ENCODE measurements at regions not wholly inside any gene's neighbourhood (a gene's known extent, or its start where the extent isn't known, plus 50 kb on each side); places are given as distances from the start of the nearest gene placed in this dataset.

DNA sequence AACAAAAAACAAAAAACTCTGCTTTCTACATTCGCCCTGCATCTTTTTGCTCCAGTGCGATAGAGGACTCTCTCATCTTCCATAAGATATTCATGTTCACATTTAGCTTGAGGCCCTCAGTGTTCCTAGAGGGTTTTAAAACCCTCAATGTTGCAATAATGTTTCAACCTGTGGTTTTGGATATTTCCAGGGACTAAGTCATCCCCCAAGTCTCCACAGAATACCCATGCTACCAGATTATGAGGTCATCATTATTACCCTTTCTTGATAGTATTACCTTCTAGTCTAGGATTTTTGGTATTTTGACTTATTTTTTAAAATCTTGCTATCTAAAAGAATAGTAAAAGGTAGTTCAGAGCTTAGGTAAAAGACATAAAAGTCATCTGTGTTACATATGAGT, 480.5 kb upstream of the ID4 start:
- Mint-ChIP-seq H3K9me3 (peaks cover 0 to 4% (median 2%) of the 10 kb centered on the region in 7 donors), H3K36me3 (no peaks in the 10 kb centered on the region), H3K4me1 (no peaks in the 10 kb centered on the region), H3K27me3 (ENCODE audit: low read depth in 3 of 3) (no peaks in the 10 kb centered on the region), H3K27ac (no peak overlapping the region), H3K4me3 (no peak overlapping the region)
- no peak overlapping the region for H3K4me3 ChIP-seq (replicated peaks in 1 of 3; ENCODE audit: low read depth in 2 of 3, low read length in 3 of 3)
- no peaks in the 10 kb centered on the region for H4K20me1 ChIP-seq (ENCODE audit: insufficient read depth, low read length)
- no peaks in the 10 kb centered on the region for H3K36me3 ChIP-seq (replicated peaks in 1 of 2; ENCODE audit: control insufficient read depth in 1 of 2, insufficient read depth in 2 of 2, low read length in 2 of 2)
- intact Hi-C loops (cut with micrococcal nuclease) = no loop called here
- TF ChIP-seq, protein P1, sequence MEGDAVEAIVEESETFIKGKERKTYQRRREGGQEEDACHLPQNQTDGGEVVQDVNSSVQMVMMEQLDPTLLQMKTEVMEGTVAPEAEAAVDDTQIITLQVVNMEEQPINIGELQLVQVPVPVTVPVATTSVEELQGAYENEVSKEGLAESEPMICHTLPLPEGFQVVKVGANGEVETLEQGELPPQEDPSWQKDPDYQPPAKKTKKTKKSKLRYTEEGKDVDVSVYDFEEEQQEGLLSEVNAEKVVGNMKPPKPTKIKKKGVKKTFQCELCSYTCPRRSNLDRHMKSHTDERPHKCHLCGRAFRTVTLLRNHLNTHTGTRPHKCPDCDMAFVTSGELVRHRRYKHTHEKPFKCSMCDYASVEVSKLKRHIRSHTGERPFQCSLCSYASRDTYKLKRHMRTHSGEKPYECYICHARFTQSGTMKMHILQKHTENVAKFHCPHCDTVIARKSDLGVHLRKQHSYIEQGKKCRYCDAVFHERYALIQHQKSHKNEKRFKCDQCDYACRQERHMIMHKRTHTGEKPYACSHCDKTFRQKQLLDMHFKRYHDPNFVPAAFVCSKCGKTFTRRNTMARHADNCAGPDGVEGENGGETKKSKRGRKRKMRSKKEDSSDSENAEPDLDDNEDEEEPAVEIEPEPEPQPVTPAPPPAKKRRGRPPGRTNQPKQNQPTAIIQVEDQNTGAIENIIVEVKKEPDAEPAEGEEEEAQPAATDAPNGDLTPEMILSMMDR (IDR thresholded peaks at IDR 0.05) = no peak
- H3K27me3 ChIP-seq (ENCODE audit: control insufficient read depth in 2 of 2, insufficient read depth in 2 of 2, low read length in 2 of 2) = no peaks in the 10 kb centered on the region
- no peaks in the 10 kb centered on the region for H3K79me2 ChIP-seq (ENCODE audit: insufficient read depth, low read length)
- no peak overlapping the region for H3K27ac ChIP-seq (ENCODE audit: low read depth in 1 of 2, low read length in 2 of 2)
- peaks cover 0 to 5% of the 10 kb centered on the region in 2 donors for H3K9me3 ChIP-seq (replicated peaks in 1 of 2; ENCODE audit: control insufficient read depth in 1 of 2, insufficient read depth in 1 of 2, low read length in 2 of 2)
- WGBS (ENCODE audit: insufficient coverage) = no CpG with 5 or more reads among the region's 2 CpGs
- no peak for DNase-seq
- no peak overlapping the region for H3K4me2 ChIP-seq (replicated peaks; ENCODE audit: extremely low read depth, low read length, poor library complexity, severe bottlenecking)
- H2AFZ ChIP-seq (ENCODE audit: insufficient read depth, low read depth, low read length, poor library complexity, severe bottlenecking) = no peak overlapping the region
- no peaks in the 10 kb centered on the region for H3K4me1 ChIP-seq (ENCODE audit: control insufficient read depth in 1 of 2, insufficient read depth in 2 of 2, low read length in 2 of 2)
- H3K9ac ChIP-seq (ENCODE audit: insufficient read depth, low read length, poor library complexity, severe bottlenecking) = no peak overlapping the region

DNA sequence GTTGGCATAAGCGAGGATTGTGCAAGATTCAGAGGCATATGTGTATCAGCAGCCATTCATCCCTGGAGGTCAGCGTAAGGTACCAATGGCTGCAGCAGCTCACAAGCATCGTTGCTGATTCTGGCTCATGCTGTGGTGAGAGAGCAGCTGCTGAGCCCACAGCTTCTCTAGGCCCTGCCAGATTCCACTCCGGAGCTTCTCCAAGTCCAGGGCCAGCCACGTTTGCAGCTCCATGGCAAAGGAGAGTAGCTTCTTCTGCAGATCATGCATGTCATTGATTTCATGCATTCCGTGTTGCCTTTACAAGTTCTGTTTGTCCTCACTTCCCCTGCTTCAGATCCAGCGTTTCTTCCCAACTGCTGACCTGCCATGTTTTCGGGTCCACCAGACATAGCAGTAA, 474.8 kb upstream of the ID4 start:
- H3K9ac ChIP-seq (ENCODE audit: insufficient read depth, low read length, poor library complexity, severe bottlenecking) = no peak overlapping the region
- no peak overlapping the region for H3K27ac Mint-ChIP-seq
- no peak overlapping the region for H2AFZ ChIP-seq (ENCODE audit: insufficient read depth, low read depth, low read length, poor library complexity, severe bottlenecking)
- H3K4me3 Mint-ChIP-seq = no peak overlapping the region
- no peaks in the 10 kb centered on the region for H3K27me3 ChIP-seq (ENCODE audit: control insufficient read depth in 2 of 2, insufficient read depth in 2 of 2, low read length in 2 of 2)
- H3K27ac ChIP-seq (ENCODE audit: low read depth in 1 of 2, low read length in 2 of 2) = no peak overlapping the region
- H3K9me3 ChIP-seq (replicated peaks in 1 of 2; ENCODE audit: control insufficient read depth in 1 of 2, insufficient read depth in 1 of 2, low read length in 2 of 2) = peaks cover 8 to 9% of the 10 kb centered on the region in 2 donors
- peaks cover 0 to 1% (median 0%) of the 10 kb centered on the region in 3 donors for H3K27me3 Mint-ChIP-seq (ENCODE audit: low read depth in 3 of 3)
- peaks cover 0 to 8% (median 4%) of the 10 kb centered on the region in 7 donors for H3K9me3 Mint-ChIP-seq
- WGBS (ENCODE audit: insufficient coverage) = 78% methylated on average over 7 of the region's 8 CpGs
- H3K4me1 Mint-ChIP-seq = no peaks in the 10 kb centered on the region
- intact Hi-C loops (cut with micrococcal nuclease) = no loop called here
- TF ChIP-seq, protein P1 (IDR thresholded peaks at IDR 0.05) = no peak
- H3K4me1 ChIP-seq (ENCODE audit: control insufficient read depth in 1 of 2, insufficient read depth in 2 of 2, low read length in 2 of 2) = no peaks in the 10 kb centered on the region
- no peaks in the 10 kb centered on the region for H3K36me3 Mint-ChIP-seq
- H3K4me3 ChIP-seq (replicated peaks in 1 of 3; ENCODE audit: low read depth in 2 of 3, low read length in 3 of 3) = no peak overlapping the region
- DNase-seq = no peak
- H4K20me1 ChIP-seq (ENCODE audit: insufficient read depth, low read length) = no peaks in the 10 kb centered on the region
- H3K4me2 ChIP-seq (replicated peaks; ENCODE audit: extremely low read depth, low read length, poor library complexity, severe bottlenecking) = no peak overlapping the region
- H3K79me2 ChIP-seq (ENCODE audit: insufficient read depth, low read length) = no peaks in the 10 kb centered on the region
- no peaks in the 10 kb centered on the region for H3K36me3 ChIP-seq (replicated peaks in 1 of 2; ENCODE audit: control insufficient read depth in 1 of 2, insufficient read depth in 2 of 2, low read length in 2 of 2)

Data from CD14-positive monocyte (primary cell).